Cardiac septum (tissue), 1 donor: ENCODE measurements at regions not wholly inside any gene's neighbourhood (a gene's known extent, or its start where the extent isn't known, plus 50 kb on each side); places are given as distances from the start of the nearest gene placed in this dataset. TPM values are rescaled to one million over a fixed set of nuclear protein-coding genes. Genes with fewer than 3 reads are reported as not detected.
"Not testable (repeated sequence)": the region's sequence is repeated elsewhere in the genome, so short reads cannot be mapped to it uniquely, and the experiment has no call there.

Experiments used
- DNase-seq: peaks from one replicate; pipeline ENCODE4 v3.0.0-alpha.2; 2020; ENCODE audit warnings: low spot score
- intact Hi-C: fragments of 100-400 bp; cut with DNase I; formaldehyde crosslinking; loops from one replicate; pipeline ENCODE4 v1.14.0; 2022
- microRNA-seq: library from miRNA; unstranded; fragments of <30 nt; microRNA quantifications from one replicate; pipeline ENCODE4 v1.2.0, GENCODE V29; 2020
- donor health status: DM: no; HTN: no; CAD: no.

DNA sequence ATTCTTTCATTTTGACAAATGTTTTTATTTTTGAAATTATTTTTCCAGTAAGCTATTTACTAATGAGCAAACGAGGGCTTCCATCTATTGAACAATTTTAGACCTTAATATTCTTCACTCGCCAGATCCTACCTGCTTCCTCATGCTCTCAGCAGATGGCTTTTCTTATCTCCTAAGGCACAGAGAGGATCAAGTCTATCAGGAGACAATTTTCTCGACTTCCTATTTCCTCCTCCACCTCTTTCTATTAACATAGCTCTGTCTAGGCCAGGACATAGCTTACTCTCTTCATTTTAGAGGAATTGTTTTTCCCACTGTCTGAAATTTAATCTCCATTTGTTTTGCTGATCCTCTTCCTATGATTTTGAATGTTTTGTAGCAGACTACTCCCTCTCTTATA, 87.0 kb upstream of the MAN1A1 start:
- intact Hi-C loops, result no loop called here
- DNase-seq, result no peak

- DNase-seq, result no peak
- intact Hi-C loops, result no loop called here
These were observed 82.2 kb upstream of the MAN1A1 start for GRCh38 chr6:119431799-119432198.

- intact Hi-C loops, result no loop called here
- no peak for DNase-seq
These were observed 81.2 kb upstream of the MAN1A1 start for GRCh38 chr6:119430805-119431204.

GRCh38 chr6:119428633-119429032, 79.1 kb upstream of the MAN1A1 start:
- intact Hi-C loops, result no loop called here
- no peak for DNase-seq

DNA sequence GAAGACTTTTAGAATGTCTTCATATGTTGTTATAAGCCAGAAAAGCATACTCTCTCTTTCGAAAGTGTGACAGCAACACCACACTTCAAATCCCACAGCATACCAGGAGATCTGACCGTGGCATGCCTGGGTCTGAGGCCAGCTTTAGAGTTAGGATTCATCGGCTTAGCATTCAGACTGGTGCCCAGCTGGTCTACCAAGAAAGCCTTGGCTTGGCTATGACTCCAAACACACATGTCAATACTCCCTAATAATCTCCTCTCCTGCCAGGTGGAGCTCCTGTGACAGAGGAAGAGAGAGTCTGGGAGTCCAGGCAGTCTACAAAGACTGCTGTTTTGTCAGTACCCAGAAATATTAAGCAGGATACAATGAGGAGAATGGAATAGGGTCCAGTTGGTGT, 77.1 kb upstream of the MAN1A1 start:
- intact Hi-C loops, result no loop called here
- DNase-seq, result no peak

DNA sequence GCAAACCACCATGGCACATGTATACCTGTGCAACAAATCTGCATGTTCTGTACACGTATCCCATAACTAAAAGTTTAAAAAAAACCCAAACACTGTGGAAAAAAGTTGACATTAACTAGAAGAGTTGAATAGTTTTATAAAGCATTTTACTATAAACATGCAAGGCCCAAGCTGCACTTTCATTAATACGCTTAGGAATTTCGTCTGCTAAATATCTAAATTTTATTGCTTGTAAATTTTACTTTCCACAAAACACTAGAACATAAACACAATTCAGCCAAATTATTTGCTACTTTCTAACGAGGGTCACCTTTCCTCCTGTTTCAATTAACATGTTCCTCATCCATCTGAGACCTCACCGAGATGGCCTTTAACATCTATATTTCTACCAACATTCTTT, 74.4 kb upstream of the MAN1A1 start:
- intact Hi-C loops, result no loop called here
- DNase-seq, result no peak

- DNase-seq, intact Hi-C loops: not testable (repeated sequence)
These were observed 68.5 kb upstream of the MAN1A1 start for GRCh38 chr6:119418084-119418483.

GRCh38 chr6:119407156-119407555, 57.6 kb upstream of the MAN1A1 start:
- no peak for DNase-seq
- intact Hi-C loops, result no loop called here

DNA sequence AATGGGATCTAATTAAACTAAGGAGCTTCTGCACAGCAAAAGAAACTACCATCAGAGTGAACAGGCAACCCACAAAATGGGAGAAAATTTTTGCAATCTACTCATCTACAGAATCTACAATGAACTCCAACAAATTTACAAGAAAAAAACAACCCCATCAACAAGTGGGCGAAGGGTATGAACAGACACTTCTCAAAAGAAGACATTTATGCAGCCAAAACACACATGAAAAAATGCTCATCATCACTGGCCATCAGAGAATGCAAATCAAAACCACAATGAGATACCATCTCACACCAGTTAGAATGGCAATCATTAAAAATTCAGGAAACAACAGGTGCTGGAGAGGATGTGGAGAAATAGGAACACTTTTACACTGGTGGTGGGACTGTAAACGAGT, 55.6 kb upstream of the MAN1A1 start:
- intact Hi-C loops, DNase-seq: not testable (repeated sequence)

Small RNAs in the stretch of these regions (microRNA-seq; reads per million reads assigned to microRNA genes)
- not detected for gene MIR3144
